DND-41 (cell line): ENCODE measurements at regions not wholly inside any gene's neighbourhood (a gene's known extent, or its start where the extent isn't known, plus 50 kb on each side); places are given as distances from the start of the nearest gene placed in this dataset.

Experiments
- ATAC-seq: fragments of 200-7000 bp; cut with Tn5 transposase; 3 replicates; pipeline ENCODE4 v1.9.1; 2021; ENCODE audit warnings: low read depth; ENCODE audit not compliant: insufficient read depth
- DNase-seq: peaks from one replicate; pipeline ENCODE4 v3.0.0-alpha.2; 2020
- H2AFZ ChIP-seq: 2 replicates; pipeline ENCODE4 v1.6.0; 2012; ENCODE audit warnings: low read depth, low read length
- H3K27ac ChIP-seq: 2 replicates; pipeline ENCODE4 v1.5.1; 2012; ENCODE audit warnings: low read length, inconsistent platforms
- H3K27me3 ChIP-seq: fragments of 200-600 bp; sonication (generic); 2 replicates; pipeline ENCODE4 v1.6.0; 2012; ENCODE audit warnings: low read length, mild to moderate bottlenecking, inconsistent platforms; ENCODE audit not compliant: insufficient read depth, poor library complexity
- H3K36me3 ChIP-seq: 2 replicates; pipeline ENCODE4 v1.5.1; 2012; ENCODE audit warnings: low read length, inconsistent platforms; ENCODE audit not compliant: insufficient read depth
- H3K4me1 ChIP-seq: 2 replicates; pipeline ENCODE4 v1.5.1; 2012; ENCODE audit warnings: mild to moderate bottlenecking, low read length; ENCODE audit not compliant: insufficient read depth
- H3K4me2 ChIP-seq: 2 replicates; pipeline ENCODE4 v1.6.0; 2012; ENCODE audit warnings: mild to moderate bottlenecking, moderate library complexity, low read length, inconsistent platforms; ENCODE audit not compliant: insufficient read depth
- H3K4me3 ChIP-seq, 2 experiments: fragments of 200-600 bp in 1 of 2; shearing (Covaris generic) in 1 of 2; 2 replicates each; pipeline ENCODE4 v1.5.1; 2012 to 2016; ENCODE audit warnings: inconsistent platforms in 2 of 2, low read length in 2 of 2, mild to moderate bottlenecking in 2 of 2, low read depth in 1 of 2, moderate library complexity in 1 of 2
- H3K79me2 ChIP-seq: 2 replicates; pipeline ENCODE4 v1.6.0; 2012; ENCODE audit warnings: low read length, inconsistent platforms; ENCODE audit not compliant: insufficient read depth
- H3K9ac ChIP-seq: 2 replicates; pipeline ENCODE4 v1.6.0; 2012; ENCODE audit warnings: low read depth, mild to moderate bottlenecking, inconsistent platforms, low read length, moderate library complexity
- H3K9me3 ChIP-seq: 2 replicates; pipeline ENCODE4 v1.5.1; 2012; ENCODE audit warnings: low read length, moderate library complexity, mild to moderate bottlenecking, inconsistent platforms; ENCODE audit not compliant: insufficient read depth, severe bottlenecking
- H4K20me1 ChIP-seq: 2 replicates; pipeline ENCODE4 v1.6.0; 2012; ENCODE audit warnings: low read length; ENCODE audit not compliant: insufficient read depth
- EZH2 ChIP-seq: IDR thresholded peaks from 3 replicates; pipeline ENCODE4 v1.6.1; 2012; ENCODE audit warnings: borderline replicate concordance, low read depth, mild to moderate bottlenecking, moderate library complexity, low read length, inconsistent platforms; ENCODE audit not compliant: severe bottlenecking
- TF ChIP-seq, protein P1 (sequence below): IDR thresholded peaks from 2 replicates; pipeline ENCODE4 v1.5.1; 2012; ENCODE audit warnings: borderline replicate concordance, low read length, moderate library complexity, mild to moderate bottlenecking; ENCODE audit not compliant: poor library complexity, severe bottlenecking; ENCODE audit errors: extremely low read depth

DNA sequence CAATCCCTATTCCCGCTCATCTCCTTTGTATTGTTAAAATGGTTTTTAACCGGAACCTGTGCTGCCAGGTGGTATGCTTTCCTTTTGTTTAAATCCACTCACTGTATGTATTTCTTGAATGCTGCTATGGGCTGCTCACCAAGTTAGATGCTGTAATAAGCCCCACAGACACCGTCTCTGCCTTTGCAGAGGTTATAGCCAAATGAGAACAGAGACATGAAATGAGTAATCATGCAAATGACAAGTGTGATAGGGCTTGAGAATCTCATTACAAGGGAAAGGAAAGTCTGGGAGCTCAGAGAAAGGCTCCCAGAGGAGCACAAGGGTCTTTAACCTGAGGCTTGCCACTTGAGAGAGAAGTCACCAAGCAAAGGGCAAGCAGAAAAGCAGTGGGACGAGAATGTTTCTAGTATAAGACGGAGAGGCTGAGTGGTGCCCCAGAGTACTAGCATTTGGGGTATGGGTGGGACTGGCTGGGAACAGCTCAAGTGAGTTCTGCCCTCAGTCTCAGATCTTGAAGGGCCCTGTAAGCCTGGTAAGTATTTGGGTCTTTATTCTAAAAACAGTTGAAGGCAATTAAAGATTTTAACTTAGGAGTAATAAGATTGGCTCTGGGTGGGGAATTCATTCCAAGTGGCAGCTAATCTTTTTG lies 110.8 kb upstream of the H2AZ1 start:
- H3K79me2 ChIP-seq: no peaks in the 10 kb centered on the region
- TF ChIP-seq, protein P1, sequence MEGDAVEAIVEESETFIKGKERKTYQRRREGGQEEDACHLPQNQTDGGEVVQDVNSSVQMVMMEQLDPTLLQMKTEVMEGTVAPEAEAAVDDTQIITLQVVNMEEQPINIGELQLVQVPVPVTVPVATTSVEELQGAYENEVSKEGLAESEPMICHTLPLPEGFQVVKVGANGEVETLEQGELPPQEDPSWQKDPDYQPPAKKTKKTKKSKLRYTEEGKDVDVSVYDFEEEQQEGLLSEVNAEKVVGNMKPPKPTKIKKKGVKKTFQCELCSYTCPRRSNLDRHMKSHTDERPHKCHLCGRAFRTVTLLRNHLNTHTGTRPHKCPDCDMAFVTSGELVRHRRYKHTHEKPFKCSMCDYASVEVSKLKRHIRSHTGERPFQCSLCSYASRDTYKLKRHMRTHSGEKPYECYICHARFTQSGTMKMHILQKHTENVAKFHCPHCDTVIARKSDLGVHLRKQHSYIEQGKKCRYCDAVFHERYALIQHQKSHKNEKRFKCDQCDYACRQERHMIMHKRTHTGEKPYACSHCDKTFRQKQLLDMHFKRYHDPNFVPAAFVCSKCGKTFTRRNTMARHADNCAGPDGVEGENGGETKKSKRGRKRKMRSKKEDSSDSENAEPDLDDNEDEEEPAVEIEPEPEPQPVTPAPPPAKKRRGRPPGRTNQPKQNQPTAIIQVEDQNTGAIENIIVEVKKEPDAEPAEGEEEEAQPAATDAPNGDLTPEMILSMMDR: no peak
- ATAC-seq (no peak), DNase-seq (no peak)
- no peak overlapping the region for H3K4me2 ChIP-seq
- no peaks in the 10 kb centered on the region for H4K20me1 ChIP-seq
- H3K9ac ChIP-seq: no peak overlapping the region
- no peak overlapping the region for H2AFZ ChIP-seq
- H3K27ac ChIP-seq: no peak overlapping the region
- H3K27me3 ChIP-seq: no peaks in the 10 kb centered on the region
- H3K9me3 ChIP-seq: no peaks in the 10 kb centered on the region
- H3K4me1 ChIP-seq: no peaks in the 10 kb centered on the region
- no peaks in the 10 kb centered on the region for H3K36me3 ChIP-seq
- no peak overlapping the region for H3K4me3 ChIP-seq

DNA sequence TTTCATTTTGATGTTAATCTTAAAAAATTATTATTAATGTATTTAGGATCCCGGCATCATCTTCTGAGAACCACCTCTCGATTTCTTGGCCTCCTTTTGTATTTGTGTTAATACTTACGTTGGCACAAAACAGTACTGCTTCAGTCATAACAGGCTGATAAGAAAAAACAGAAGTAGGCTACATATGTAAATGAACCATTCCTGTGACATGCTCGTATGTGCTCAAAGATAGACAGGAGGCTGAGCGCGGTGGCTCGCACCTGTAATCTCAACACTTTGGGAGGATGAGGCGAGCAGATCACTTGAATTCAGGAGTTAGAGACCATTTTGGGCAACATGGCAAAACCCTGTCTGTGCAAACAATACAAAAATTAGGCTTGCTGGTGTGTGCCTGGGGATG lies 109.4 kb upstream of the H2AZ1 start:
- H3K36me3 ChIP-seq: no peaks in the 10 kb centered on the region
- no peak overlapping the region for H3K4me2 ChIP-seq
- no peak overlapping the region for H2AFZ ChIP-seq
- DNase-seq (no peak), ATAC-seq (no peak)
- H3K9ac ChIP-seq: no peak overlapping the region
- no peaks in the 10 kb centered on the region for H3K9me3 ChIP-seq
- no peaks in the 10 kb centered on the region for H3K4me1 ChIP-seq
- no peak for TF ChIP-seq EZH2
- TF ChIP-seq, protein P1: no peak
- H3K79me2 ChIP-seq: no peaks in the 10 kb centered on the region
- no peaks in the 10 kb centered on the region for H4K20me1 ChIP-seq
- no peak overlapping the region for H3K4me3 ChIP-seq
- no peaks in the 10 kb centered on the region for H3K27me3 ChIP-seq
- no peak overlapping the region for H3K27ac ChIP-seq

DNA sequence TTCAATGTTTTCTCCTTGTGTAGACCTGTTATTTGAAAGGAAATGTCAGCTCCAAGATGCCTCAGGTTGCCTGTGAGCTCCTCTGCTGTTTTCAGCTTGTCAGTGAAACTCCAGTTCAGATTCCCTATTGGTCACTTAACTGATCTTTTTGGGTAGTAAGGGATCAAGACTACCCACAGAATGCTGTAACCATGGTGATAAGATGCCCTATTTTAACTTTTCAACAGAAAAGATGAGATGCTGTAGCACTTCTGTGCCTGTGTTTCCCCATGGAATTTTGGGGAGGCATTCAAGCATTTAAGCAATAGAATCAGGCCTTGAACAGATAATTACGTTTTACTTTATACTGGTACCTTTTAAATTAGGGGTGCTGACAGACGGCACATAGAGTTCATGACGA lies 106.6 kb upstream of the H2AZ1 start:
- Histone ChIP-seq H3K4me1 (no peaks in the 10 kb centered on the region), H3K79me2 (no peaks in the 10 kb centered on the region), H2AFZ (no peak overlapping the region), H3K27ac (no peak overlapping the region), H3K9me3 (no peaks in the 10 kb centered on the region), H3K4me3 (no peak overlapping the region), H3K36me3 (no peaks in the 10 kb centered on the region), H3K27me3 (no peaks in the 10 kb centered on the region), H3K4me2 (no peak overlapping the region), H3K9ac (no peak overlapping the region), H4K20me1 (no peaks in the 10 kb centered on the region)
- no peak for ATAC-seq
- DNase-seq: no peak
- TF ChIP-seq, protein P1: no peak
- no peak for TF ChIP-seq EZH2

- H3K27me3 ChIP-seq: no peaks in the 10 kb centered on the region
- H3K27ac ChIP-seq: no peak overlapping the region
- no peaks in the 10 kb centered on the region for H3K4me1 ChIP-seq
- H3K4me3 ChIP-seq: no peak overlapping the region
- ATAC-seq (no peak), DNase-seq (no peak)
- no peaks in the 10 kb centered on the region for H3K9me3 ChIP-seq
- H4K20me1 ChIP-seq: no peaks in the 10 kb centered on the region
- no peak overlapping the region for H3K4me2 ChIP-seq
- no peak for TF ChIP-seq EZH2
- TF ChIP-seq, protein P1: no peak
- H3K79me2 ChIP-seq: no peaks in the 10 kb centered on the region
- H2AFZ ChIP-seq: no peak overlapping the region
- H3K36me3 ChIP-seq: no peaks in the 10 kb centered on the region
- H3K9ac ChIP-seq: no peak overlapping the region
These were observed 104.0 kb upstream of the H2AZ1 start for GRCh38 chr4:100054071-100054470.
